Neural cell (in vitro differentiated cells): ENCODE measurements at regions not wholly inside any gene's neighbourhood (a gene's known extent, or its start where the extent isn't known, plus 50 kb on each side); places are given as distances from the start of the nearest gene placed in this dataset.

Source experiments
- H2AFZ ChIP-seq: fragments of 200-600, 300-800 bp; sonication (generic), shearing (Covaris generic); 2 replicates; pipeline ENCODE4 v1.6.0; 2014; ENCODE audit warnings: low read depth, mild to moderate bottlenecking, antibody characterized with exemption, low read length, moderate library complexity
- H3F3A ChIP-seq: fragments of 200-600 bp; shearing (Covaris generic); 2 replicates; pipeline ENCODE4 v1.6.1; 2016; ENCODE audit warnings: mild to moderate bottlenecking, moderate library complexity, mixed read lengths, antibody characterized with exemption, low read length; ENCODE audit not compliant: insufficient read depth, poor library complexity, severe bottlenecking
- H3K27ac ChIP-seq: fragments of 200-600, 300-800 bp; sonication (generic), shearing (Covaris generic); 2 replicates; pipeline ENCODE4 v1.5.1; 2014; ENCODE audit warnings: mild to moderate bottlenecking, low read length, moderate library complexity
- H3K27me3 ChIP-seq: fragments of 300-800, 200-600 bp; sonication (generic), shearing (Covaris generic); 2 replicates; pipeline ENCODE4 v1.6.0; 2014; ENCODE audit warnings: mild to moderate bottlenecking, low read depth, low read length, moderate library complexity; ENCODE audit not compliant: insufficient read depth
- H3K36me3 ChIP-seq: fragments of 300-800, 200-600 bp; sonication (generic), shearing (Covaris generic); 2 replicates; pipeline ENCODE4 v1.5.1; 2014; ENCODE audit warnings: mild to moderate bottlenecking, antibody characterized with exemption, low read length, moderate library complexity; ENCODE audit not compliant: insufficient read depth
- H3K4me2 ChIP-seq: fragments of 300-800, 200-600 bp; sonication (generic), shearing (Covaris generic); 2 replicates; pipeline ENCODE4 v1.6.0; 2014; ENCODE audit warnings: mild to moderate bottlenecking, low read length
- H3K4me3 ChIP-seq: fragments of 300-800, 200-600 bp; sonication (generic), shearing (Covaris generic); 2 replicates; pipeline ENCODE4 v1.5.1; 2014; ENCODE audit warnings: mild to moderate bottlenecking, low read length, moderate library complexity
- H3K79me2 ChIP-seq: fragments of 200-600 bp; shearing (Covaris generic); replicated peaks from 2 replicates; pipeline ENCODE4 v1.6.0; 2014; ENCODE audit warnings: mild to moderate bottlenecking, low read length, moderate library complexity; ENCODE audit not compliant: insufficient read depth
- H3K9ac ChIP-seq: fragments of 300-800, 200-600 bp; sonication (generic), shearing (Covaris generic); 2 replicates; pipeline ENCODE4 v1.6.1; 2016; ENCODE audit warnings: mild to moderate bottlenecking, low read length, mixed read lengths
- H3K9me2 ChIP-seq: fragments of 200-600 bp; shearing (Covaris generic); 2 replicates; pipeline ENCODE4 v1.6.1; 2016; ENCODE audit warnings: mild to moderate bottlenecking, low read length, mixed read lengths; ENCODE audit not compliant: insufficient read depth
- H3K9me3 ChIP-seq: fragments of 200-600, 300-800 bp; sonication (generic), shearing (Covaris generic); 2 replicates; pipeline ENCODE4 v1.6.1; 2016; ENCODE audit warnings: mild to moderate bottlenecking, mixed run types, low read length, moderate library complexity, mixed read lengths
- H4K20me1 ChIP-seq: fragments of 200-600 bp; shearing (Covaris generic); 2 replicates; pipeline ENCODE4 v1.6.1; 2016; ENCODE audit warnings: mild to moderate bottlenecking, mixed run types; ENCODE audit not compliant: insufficient read depth
- EP300 ChIP-seq: fragments of 450-650 bp; conservative IDR thresholded peaks from 2 replicates; pipeline ENCODE4 v1.6.1; 2014; ENCODE audit warnings: antibody characterized with exemption, mild to moderate bottlenecking, moderate library complexity; ENCODE audit not compliant: poor library complexity, severe bottlenecking
- EZH2 ChIP-seq: fragments of 200-600, 300-800 bp; shearing (Covaris generic), sonication (generic); IDR thresholded peaks from 2 replicates; pipeline ENCODE4 v1.6.1; 2014; ENCODE audit warnings: antibody characterized with exemption, low read length, borderline replicate concordance, mild to moderate bottlenecking; ENCODE audit not compliant: insufficient read depth, poor library complexity, severe bottlenecking
- MXI1 ChIP-seq: fragments of 450-650 bp; conservative IDR thresholded peaks from 2 replicates; pipeline ENCODE4 v1.6.1; 2014; ENCODE audit warnings: antibody characterized with exemption, mild to moderate bottlenecking; ENCODE audit not compliant: poor library complexity, severe bottlenecking
- POLR2AphosphoS5 ChIP-seq: IDR thresholded peaks from 2 replicates; pipeline ENCODE4 v1.6.1; 2012
- RAD21 ChIP-seq: fragments of 450-650 bp; conservative IDR thresholded peaks from 2 replicates; pipeline ENCODE4 v1.6.1; 2014; ENCODE audit warnings: antibody characterized with exemption, mild to moderate bottlenecking, moderate library complexity
- REST ChIP-seq: IDR thresholded peaks from 2 replicates; pipeline ENCODE4 v1.6.1; 2012; ENCODE audit warnings: borderline replicate concordance
- SMC3 ChIP-seq: fragments of 450-650 bp; conservative IDR thresholded peaks from 2 replicates; pipeline ENCODE4 v1.6.1; 2014; ENCODE audit warnings: antibody characterized with exemption, mild to moderate bottlenecking, moderate library complexity; ENCODE audit not compliant: poor library complexity
- TAF1 ChIP-seq: IDR thresholded peaks from 2 replicates; pipeline ENCODE4 v1.6.1; 2012; ENCODE audit warnings: low read depth
- TF ChIP-seq, protein P1 (sequence below): fragments of 450-650 bp; IDR thresholded peaks from 2 replicates; pipeline ENCODE4 v1.5.1; 2014; ENCODE audit warnings: antibody characterized with exemption, mild to moderate bottlenecking, moderate library complexity; ENCODE audit not compliant: poor library complexity, severe bottlenecking

GRCh38 chr2:142678164-142678563, 199.3 kb upstream of the KYNU start:
- Histone ChIP-seq H3K27ac (no peak overlapping the region), H3K4me3 (no peak overlapping the region), H3F3A (no peaks in the 10 kb centered on the region), H3K36me3 (no peaks in the 10 kb centered on the region), H3K79me2 (no peaks in the 10 kb centered on the region), H3K9me3 (no peaks in the 10 kb centered on the region), H3K9me2 (no peaks in the 10 kb centered on the region), H3K9ac (no peak overlapping the region), H2AFZ (no peak overlapping the region), H3K27me3 (no peaks in the 10 kb centered on the region), H4K20me1 (no peaks in the 10 kb centered on the region), H3K4me2 (no peak overlapping the region)
- no peak for TF ChIP-seq RAD21
- no peak for TF ChIP-seq EZH2
- no peak for TF ChIP-seq SMC3
- TF ChIP-seq, protein P1, sequence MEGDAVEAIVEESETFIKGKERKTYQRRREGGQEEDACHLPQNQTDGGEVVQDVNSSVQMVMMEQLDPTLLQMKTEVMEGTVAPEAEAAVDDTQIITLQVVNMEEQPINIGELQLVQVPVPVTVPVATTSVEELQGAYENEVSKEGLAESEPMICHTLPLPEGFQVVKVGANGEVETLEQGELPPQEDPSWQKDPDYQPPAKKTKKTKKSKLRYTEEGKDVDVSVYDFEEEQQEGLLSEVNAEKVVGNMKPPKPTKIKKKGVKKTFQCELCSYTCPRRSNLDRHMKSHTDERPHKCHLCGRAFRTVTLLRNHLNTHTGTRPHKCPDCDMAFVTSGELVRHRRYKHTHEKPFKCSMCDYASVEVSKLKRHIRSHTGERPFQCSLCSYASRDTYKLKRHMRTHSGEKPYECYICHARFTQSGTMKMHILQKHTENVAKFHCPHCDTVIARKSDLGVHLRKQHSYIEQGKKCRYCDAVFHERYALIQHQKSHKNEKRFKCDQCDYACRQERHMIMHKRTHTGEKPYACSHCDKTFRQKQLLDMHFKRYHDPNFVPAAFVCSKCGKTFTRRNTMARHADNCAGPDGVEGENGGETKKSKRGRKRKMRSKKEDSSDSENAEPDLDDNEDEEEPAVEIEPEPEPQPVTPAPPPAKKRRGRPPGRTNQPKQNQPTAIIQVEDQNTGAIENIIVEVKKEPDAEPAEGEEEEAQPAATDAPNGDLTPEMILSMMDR, result no peak
- no peak for TF ChIP-seq POLR2AphosphoS5
- no peak for TF ChIP-seq REST
- no peak for TF ChIP-seq MXI1
- TF ChIP-seq TAF1, result no peak
- no peak for TF ChIP-seq EP300

GRCh38 chr2:142675398-142675797, 202.1 kb upstream of the KYNU start:
- H3K27me3 ChIP-seq, result no peaks in the 10 kb centered on the region
- H3K4me2 ChIP-seq, result no peak overlapping the region
- no peak for TF ChIP-seq EZH2
- TF ChIP-seq RAD21, result no peak
- no peak for TF ChIP-seq EP300
- no peak overlapping the region for H3K27ac ChIP-seq
- H3K36me3 ChIP-seq, result no peaks in the 10 kb centered on the region
- H3K9ac ChIP-seq, result no peak overlapping the region
- no peaks in the 10 kb centered on the region for H3K9me2 ChIP-seq
- H2AFZ ChIP-seq, result no peak overlapping the region
- no peak overlapping the region for H3K4me3 ChIP-seq
- H3F3A ChIP-seq, result no peaks in the 10 kb centered on the region
- no peaks in the 10 kb centered on the region for H3K9me3 ChIP-seq
- no peaks in the 10 kb centered on the region for H4K20me1 ChIP-seq
- H3K79me2 ChIP-seq, result no peaks in the 10 kb centered on the region

DNA sequence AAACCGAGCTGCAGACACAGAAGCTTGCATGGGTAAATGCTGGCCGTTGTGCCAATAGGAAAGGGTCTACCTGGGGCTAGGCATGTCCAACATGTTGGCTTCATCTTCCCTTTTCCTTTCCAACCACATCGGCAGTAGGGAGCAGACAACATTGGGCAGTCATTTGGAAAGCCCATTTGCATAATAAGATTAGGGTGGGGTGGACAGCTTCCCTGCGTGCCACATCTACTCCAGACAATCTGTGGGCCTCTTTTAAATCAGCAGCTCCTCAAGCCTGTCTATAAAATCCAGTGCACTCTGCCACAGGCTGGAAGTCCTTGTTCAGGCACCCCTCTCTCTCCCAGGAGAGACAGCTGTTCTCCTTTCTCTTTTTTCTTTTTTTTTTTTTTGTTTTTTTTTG, 203.6 kb upstream of the KYNU start:
- Histone ChIP-seq H3K4me2 (no peak overlapping the region), H3K27ac (no peak overlapping the region), H3F3A (no peaks in the 10 kb centered on the region), H2AFZ (no peak overlapping the region), H3K27me3 (no peaks in the 10 kb centered on the region), H3K79me2 (no peaks in the 10 kb centered on the region), H3K9ac (no peak overlapping the region), H3K4me3 (no peak overlapping the region), H3K9me3 (no peaks in the 10 kb centered on the region), H3K9me2 (no peaks in the 10 kb centered on the region), H3K36me3 (no peaks in the 10 kb centered on the region), H4K20me1 (no peaks in the 10 kb centered on the region)
- TF ChIP-seq SMC3 (no peak), EP300 (no peak), REST (no peak), RAD21 (no peak)
- TF ChIP-seq, protein P1, result no peak
